SK-N-SH (cell line): ENCODE measurements at regions not wholly inside any gene's neighbourhood (a gene's known extent, or its start where the extent isn't known, plus 50 kb on each side); places are given as distances from the start of the nearest gene placed in this dataset.

Source experiments
- CTCF ChIA-PET: fragments of 300-600, 350-600 bp; formaldehyde crosslinking; extraction: SDS; loops from one replicate; lab custom pipeline; 2021; lab: Yijun Ruan, JAX
- POLR2A ChIA-PET: fragments of 350-600 bp; sonication (Branson Sonifier 250); formaldehyde crosslinking; extraction: SDS; loops from one replicate; lab custom pipeline; 2020; ENCODE audit warnings: antibody characterized with exemption, inconsistent platforms; lab: Yijun Ruan, JAX
- DNase-seq: peaks from one replicate; pipeline ENCODE4 v3.0.0; 2012
- H2AFZ ChIP-seq: fragments of 200-600 bp; sonication (generic); 2 replicates; pipeline ENCODE4 v1.8.1; 2016; ENCODE audit warnings: antibody characterized with exemption, mild to moderate bottlenecking, low read depth
- H3F3A ChIP-seq: fragments of 200-600 bp; sonication (generic); replicated peaks from 2 replicates; pipeline ENCODE3; 2016; ENCODE audit warnings: antibody characterized with exemption, mild to moderate bottlenecking; ENCODE audit not compliant: insufficient read depth
- H3K27ac ChIP-seq, 2 experiments: fragments of 200-500 bp in 1 of 2; fragments of 200-600 bp in 1 of 2; sonication (Bioruptor generic) in 1 of 2; sonication (generic), shearing (Covaris generic) in 1 of 2; 2 replicates each; pipeline versions ENCODE4 v1.5.1 to v1.6.1; 2014 to 2016; ENCODE audit warnings: low read depth in 2 of 2, inconsistent platforms in 1 of 2, low read length in 1 of 2, mild to moderate bottlenecking in 1 of 2, mixed read lengths in 1 of 2
- H3K27me3 ChIP-seq: fragments of 200-600 bp; sonication (generic), shearing (Covaris generic); 2 replicates; pipeline ENCODE4 v1.6.1; 2016; ENCODE audit warnings: mixed run types; ENCODE audit not compliant: insufficient read depth
- H3K36me3 ChIP-seq, 2 experiments: fragments of 200-500 bp in 1 of 2; fragments of 200-600 bp in 1 of 2; sonication (Bioruptor generic) in 1 of 2; sonication (generic) in 1 of 2; replicated peaks in 1 of 2; 2 replicates each; pipeline versions ENCODE3 to v1.5.1; 2014 to 2016; ENCODE audit warnings: low read length in 1 of 2, mild to moderate bottlenecking in 1 of 2; ENCODE audit not compliant: insufficient read depth in 2 of 2, control insufficient read depth in 1 of 2
- H3K4me1 ChIP-seq, 2 experiments: fragments of 200-500 bp in 1 of 2; fragments of 200-600 bp in 1 of 2; sonication (Bioruptor generic) in 1 of 2; sonication (generic), shearing (Covaris generic) in 1 of 2; 2 replicates each; pipeline versions ENCODE4 v1.5.1 to v1.6.1; 2014 to 2016; ENCODE audit warnings: low read depth in 1 of 2, low read length in 1 of 2, mixed run types in 1 of 2; ENCODE audit not compliant: insufficient read depth in 2 of 2, control insufficient read depth in 1 of 2
- H3K4me2 ChIP-seq: fragments of 200-600 bp; sonication (generic), shearing (Covaris generic); 2 replicates; pipeline ENCODE4 v1.6.1; 2017; ENCODE audit warnings: mixed run types
- H3K4me3 ChIP-seq, 2 experiments: fragments of 200-500 bp in 1 of 2; fragments of 200-600 bp in 1 of 2; sonication (Bioruptor generic) in 1 of 2; sonication (generic), shearing (Covaris generic) in 1 of 2; 2 replicates each; pipeline versions ENCODE4 v1.5.1 to v1.8.1; 2014 to 2016; ENCODE audit warnings: low read depth in 2 of 2, inconsistent platforms in 1 of 2, low read length in 1 of 2, mild to moderate bottlenecking in 1 of 2, mixed read lengths in 1 of 2, moderate library complexity in 1 of 2
- H3K79me2 ChIP-seq: fragments of 200-600 bp; sonication (generic); 2 replicates; pipeline ENCODE4 v1.8.1; 2017; ENCODE audit warnings: mild to moderate bottlenecking; ENCODE audit not compliant: insufficient read depth
- H3K9ac ChIP-seq: fragments of 200-600 bp; sonication (generic); 2 replicates; pipeline ENCODE4 v1.6.1; 2017; ENCODE audit warnings: mixed run types
- H3K9me2 ChIP-seq: fragments of 200-600 bp; sonication (generic); 2 replicates; pipeline ENCODE4 v1.6.1; 2017; ENCODE audit warnings: mixed run types
- H3K9me3 ChIP-seq: fragments of 200-600 bp; sonication (generic); 2 replicates; pipeline ENCODE4 v1.6.1; 2017; ENCODE audit warnings: mixed run types, mild to moderate bottlenecking, moderate library complexity
- H4K20me1 ChIP-seq: fragments of 200-600 bp; sonication (generic); 2 replicates; pipeline ENCODE4 v1.6.1; 2017; ENCODE audit warnings: mild to moderate bottlenecking, mixed run types; ENCODE audit not compliant: insufficient read depth
- ELF1 ChIP-seq: IDR thresholded peaks from 2 replicates; pipeline ENCODE4 v1.4.0; 2012
- EP300 ChIP-seq, 2 experiments: IDR thresholded peaks; 2 replicates each; pipeline versions ENCODE4 v1.4.0 to v1.6.1; 2012; ENCODE audit warnings: borderline replicate concordance in 1 of 2, low read depth in 1 of 2, low read length in 1 of 2
- FOSL2 ChIP-seq: IDR thresholded peaks from 2 replicates; pipeline ENCODE4 v1.4.0; 2012; ENCODE audit warnings: low read depth, mild to moderate bottlenecking, moderate library complexity, borderline replicate concordance
- FOXJ3 ChIP-seq: sonication (generic); formaldehyde crosslinking; IDR thresholded peaks from 2 replicates; pipeline ENCODE4 v1.5.1; 2020; ENCODE audit warnings: mild to moderate bottlenecking, missing genetic modification reagents
- FOXM1 ChIP-seq: IDR thresholded peaks from 2 replicates; pipeline ENCODE4 v1.4.0; 2012; ENCODE audit warnings: low read depth, mild to moderate bottlenecking
- GABPA ChIP-seq: IDR thresholded peaks from 2 replicates; pipeline ENCODE4 v1.4.0; 2012; ENCODE audit warnings: low read depth, mild to moderate bottlenecking
- JUND ChIP-seq: IDR thresholded peaks from 2 replicates; pipeline ENCODE4 v1.4.0; 2012
- MEF2A ChIP-seq: IDR thresholded peaks from 2 replicates; pipeline ENCODE4 v1.4.0; 2012; ENCODE audit warnings: low read depth, borderline replicate concordance
- MXI1 ChIP-seq: IDR thresholded peaks from 2 replicates; pipeline ENCODE4 v1.6.1; 2012; ENCODE audit warnings: mild to moderate bottlenecking, low read depth, low read length, improper control_type of control experiment
- NRF1 ChIP-seq: IDR thresholded peaks from 2 replicates; pipeline ENCODE4 v1.6.1; 2012; ENCODE audit warnings: low read depth, mild to moderate bottlenecking, low read length
- POLR2AphosphoS5 ChIP-seq: IDR thresholded peaks from 2 replicates; pipeline ENCODE4 v1.6.1; 2012; ENCODE audit warnings: low read depth, low read length
- RXRA ChIP-seq: IDR thresholded peaks from 2 replicates; pipeline ENCODE4 v1.4.0; 2012; ENCODE audit warnings: low read depth, mild to moderate bottlenecking, borderline replicate concordance
- SMC3 ChIP-seq: IDR thresholded peaks from 2 replicates; pipeline ENCODE4 v1.6.1; 2012; ENCODE audit warnings: low read depth, low read length, improper control_type of control experiment
- TEAD4 ChIP-seq: IDR thresholded peaks from 2 replicates; pipeline ENCODE4 v1.4.0; 2012; ENCODE audit warnings: mild to moderate bottlenecking, borderline replicate concordance; ENCODE audit not compliant: insufficient read depth
- ZBTB33 ChIP-seq: IDR thresholded peaks from 2 replicates; pipeline ENCODE4 v1.4.0; 2012; ENCODE audit warnings: low read depth, borderline replicate concordance
- WGBS: methylation state at CpG from one replicate; pipeline ENCODE4 v1.1.6; 2017; ENCODE audit warnings: low lambda C conversion rate; 5-methylcytosine and 5-hydroxymethylcytosine counted together
- TF ChIP-seq, protein P1 (sequence below): fragments of 200-600 bp; sonication (generic); IDR thresholded peaks from 2 replicates; pipeline ENCODE4 v1.6.1; 2017; ENCODE audit warnings: antibody characterized with exemption, mild to moderate bottlenecking, moderate library complexity
- TF ChIP-seq, protein P2 (sequence below): IDR thresholded peaks from 2 replicates; pipeline ENCODE4 v1.4.0; 2012; ENCODE audit warnings: low read depth
- TF ChIP-seq, protein P3 (sequence below): IDR thresholded peaks from 2 replicates; pipeline ENCODE4 v1.4.0; 2012; ENCODE audit warnings: low read depth, borderline replicate concordance
- TF ChIP-seq, protein P4 (sequence below): IDR thresholded peaks from 2 replicates; pipeline ENCODE4 v1.6.1; 2012; ENCODE audit warnings: mild to moderate bottlenecking, low read depth, low read length, moderate library complexity

- TF ChIP-seq POLR2AphosphoS5 = no peak
- TF ChIP-seq JUND = no peak
- TF ChIP-seq, protein P1, sequence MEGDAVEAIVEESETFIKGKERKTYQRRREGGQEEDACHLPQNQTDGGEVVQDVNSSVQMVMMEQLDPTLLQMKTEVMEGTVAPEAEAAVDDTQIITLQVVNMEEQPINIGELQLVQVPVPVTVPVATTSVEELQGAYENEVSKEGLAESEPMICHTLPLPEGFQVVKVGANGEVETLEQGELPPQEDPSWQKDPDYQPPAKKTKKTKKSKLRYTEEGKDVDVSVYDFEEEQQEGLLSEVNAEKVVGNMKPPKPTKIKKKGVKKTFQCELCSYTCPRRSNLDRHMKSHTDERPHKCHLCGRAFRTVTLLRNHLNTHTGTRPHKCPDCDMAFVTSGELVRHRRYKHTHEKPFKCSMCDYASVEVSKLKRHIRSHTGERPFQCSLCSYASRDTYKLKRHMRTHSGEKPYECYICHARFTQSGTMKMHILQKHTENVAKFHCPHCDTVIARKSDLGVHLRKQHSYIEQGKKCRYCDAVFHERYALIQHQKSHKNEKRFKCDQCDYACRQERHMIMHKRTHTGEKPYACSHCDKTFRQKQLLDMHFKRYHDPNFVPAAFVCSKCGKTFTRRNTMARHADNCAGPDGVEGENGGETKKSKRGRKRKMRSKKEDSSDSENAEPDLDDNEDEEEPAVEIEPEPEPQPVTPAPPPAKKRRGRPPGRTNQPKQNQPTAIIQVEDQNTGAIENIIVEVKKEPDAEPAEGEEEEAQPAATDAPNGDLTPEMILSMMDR = no peak
- no peak for TF ChIP-seq ZBTB33
- TF ChIP-seq MEF2A = no peak
- TF ChIP-seq, protein P2, sequence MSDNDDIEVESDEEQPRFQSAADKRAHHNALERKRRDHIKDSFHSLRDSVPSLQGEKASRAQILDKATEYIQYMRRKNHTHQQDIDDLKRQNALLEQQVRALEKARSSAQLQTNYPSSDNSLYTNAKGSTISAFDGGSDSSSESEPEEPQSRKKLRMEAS = no peak
- TF ChIP-seq FOSL2 = no peak
- no peak for TF ChIP-seq FOXJ3
- TF ChIP-seq MXI1 = no peak
- no peak for TF ChIP-seq RXRA
- TF ChIP-seq NRF1 = no peak
- no peak for TF ChIP-seq SMC3
- no peak for TF ChIP-seq TEAD4
- no peak for TF ChIP-seq EP300 (IDR thresholded peaks at IDR 0.05; ENCODE audit: borderline replicate concordance in 1 of 2, low read depth in 1 of 2, low read length in 1 of 2)
- POLR2A ChIA-PET = no interaction called here
- H3K27me3 ChIP-seq = no peaks in the 10 kb centered on the region
- CTCF ChIA-PET = no interaction called here
- no peak overlapping the region for H2AFZ ChIP-seq
- H3F3A ChIP-seq = no peaks in the 10 kb centered on the region
- no peak overlapping the region for H3K9ac ChIP-seq
- no peak overlapping the region for H3K27ac ChIP-seq
- H3K79me2 ChIP-seq = no peaks in the 10 kb centered on the region
- no peaks in the 10 kb centered on the region for H3K36me3 ChIP-seq
- H3K4me1 ChIP-seq = no peaks in the 10 kb centered on the region
- no peak overlapping the region for H3K4me3 ChIP-seq
- H3K9me3 ChIP-seq = no peaks in the 10 kb centered on the region
- H3K4me2 ChIP-seq = no peak overlapping the region
- DNase-seq = no peak
- no peaks in the 10 kb centered on the region for H4K20me1 ChIP-seq
- no peaks in the 10 kb centered on the region for H3K9me2 ChIP-seq
- 83% methylated on average over 1 of the region's 1 CpG for WGBS
Measured at GRCh38 chr4:136935305-136935704, 597.0 kb downstream of the PCDH18 start.

DNA sequence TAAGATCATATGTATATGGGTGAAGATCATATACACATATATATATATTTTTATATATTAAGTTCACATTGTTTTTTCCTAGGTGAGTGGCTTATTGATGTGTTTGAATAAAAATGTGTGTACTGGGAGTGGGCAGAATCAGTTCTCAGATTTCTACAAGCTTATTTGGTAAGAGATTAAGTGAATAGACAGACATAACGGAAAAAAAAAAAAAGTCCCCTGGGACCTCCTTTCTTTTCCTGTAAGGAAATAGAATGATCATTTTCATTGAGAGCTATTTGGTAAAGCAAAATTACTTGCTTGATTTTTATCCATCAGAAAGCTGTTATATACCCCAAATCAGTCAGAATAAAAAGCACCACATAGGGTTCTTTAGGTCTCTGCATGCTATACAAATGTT is 597.7 kb downstream of the PCDH18 start:
- Histone ChIP-seq H3K36me3 (no peaks in the 10 kb centered on the region), H3K9ac (no peak overlapping the region), H4K20me1 (no peaks in the 10 kb centered on the region), H2AFZ (no peak overlapping the region), H3F3A (no peaks in the 10 kb centered on the region), H3K4me3 (no peak overlapping the region), H3K79me2 (no peaks in the 10 kb centered on the region), H3K27ac (no peak overlapping the region), H3K27me3 (no peaks in the 10 kb centered on the region), H3K9me3 (no peaks in the 10 kb centered on the region), H3K4me1 (no peaks in the 10 kb centered on the region), H3K4me2 (no peak overlapping the region), H3K9me2 (no peaks in the 10 kb centered on the region)
- ChIA-PET POLR2A (no interaction called here), CTCF (interaction anchor here (0.6 kb wide), 1 partner anchor 945 kb away, joined by 3 read pairs; no protein-coding TSS in a partner anchor)
- TF ChIP-seq ELF1 (no peak), POLR2AphosphoS5 (no peak), MXI1 (no peak), FOXJ3 (no peak), RXRA (no peak), FOXM1 (no peak), GABPA (no peak), NRF1 (no peak), TEAD4 (no peak)
- TF ChIP-seq, protein P3, sequence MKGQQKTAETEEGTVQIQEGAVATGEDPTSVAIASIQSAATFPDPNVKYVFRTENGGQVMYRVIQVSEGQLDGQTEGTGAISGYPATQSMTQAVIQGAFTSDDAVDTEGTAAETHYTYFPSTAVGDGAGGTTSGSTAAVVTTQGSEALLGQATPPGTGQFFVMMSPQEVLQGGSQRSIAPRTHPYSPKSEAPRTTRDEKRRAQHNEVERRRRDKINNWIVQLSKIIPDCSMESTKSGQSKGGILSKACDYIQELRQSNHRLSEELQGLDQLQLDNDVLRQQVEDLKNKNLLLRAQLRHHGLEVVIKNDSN = no peak
- TF ChIP-seq, protein P4, sequence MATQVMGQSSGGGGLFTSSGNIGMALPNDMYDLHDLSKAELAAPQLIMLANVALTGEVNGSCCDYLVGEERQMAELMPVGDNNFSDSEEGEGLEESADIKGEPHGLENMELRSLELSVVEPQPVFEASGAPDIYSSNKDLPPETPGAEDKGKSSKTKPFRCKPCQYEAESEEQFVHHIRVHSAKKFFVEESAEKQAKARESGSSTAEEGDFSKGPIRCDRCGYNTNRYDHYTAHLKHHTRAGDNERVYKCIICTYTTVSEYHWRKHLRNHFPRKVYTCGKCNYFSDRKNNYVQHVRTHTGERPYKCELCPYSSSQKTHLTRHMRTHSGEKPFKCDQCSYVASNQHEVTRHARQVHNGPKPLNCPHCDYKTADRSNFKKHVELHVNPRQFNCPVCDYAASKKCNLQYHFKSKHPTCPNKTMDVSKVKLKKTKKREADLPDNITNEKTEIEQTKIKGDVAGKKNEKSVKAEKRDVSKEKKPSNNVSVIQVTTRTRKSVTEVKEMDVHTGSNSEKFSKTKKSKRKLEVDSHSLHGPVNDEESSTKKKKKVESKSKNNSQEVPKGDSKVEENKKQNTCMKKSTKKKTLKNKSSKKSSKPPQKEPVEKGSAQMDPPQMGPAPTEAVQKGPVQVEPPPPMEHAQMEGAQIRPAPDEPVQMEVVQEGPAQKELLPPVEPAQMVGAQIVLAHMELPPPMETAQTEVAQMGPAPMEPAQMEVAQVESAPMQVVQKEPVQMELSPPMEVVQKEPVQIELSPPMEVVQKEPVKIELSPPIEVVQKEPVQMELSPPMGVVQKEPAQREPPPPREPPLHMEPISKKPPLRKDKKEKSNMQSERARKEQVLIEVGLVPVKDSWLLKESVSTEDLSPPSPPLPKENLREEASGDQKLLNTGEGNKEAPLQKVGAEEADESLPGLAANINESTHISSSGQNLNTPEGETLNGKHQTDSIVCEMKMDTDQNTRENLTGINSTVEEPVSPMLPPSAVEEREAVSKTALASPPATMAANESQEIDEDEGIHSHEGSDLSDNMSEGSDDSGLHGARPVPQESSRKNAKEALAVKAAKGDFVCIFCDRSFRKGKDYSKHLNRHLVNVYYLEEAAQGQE = no peak
- TF ChIP-seq, protein P2 = no peak
- DNase-seq = no peak
- 59% methylated on average over 1 of the region's 1 CpG for WGBS
